ENCODE measurements at regions not wholly inside any gene's neighbourhood (a gene's known extent, or its start where the extent isn't known, plus 50 kb on each side); places are given as distances from the start of the nearest gene placed in this dataset.
"Not testable (repeated sequence)": the region's sequence is repeated elsewhere in the genome, so short reads cannot be mapped to it uniquely, and the experiment has no call there.

DNA sequence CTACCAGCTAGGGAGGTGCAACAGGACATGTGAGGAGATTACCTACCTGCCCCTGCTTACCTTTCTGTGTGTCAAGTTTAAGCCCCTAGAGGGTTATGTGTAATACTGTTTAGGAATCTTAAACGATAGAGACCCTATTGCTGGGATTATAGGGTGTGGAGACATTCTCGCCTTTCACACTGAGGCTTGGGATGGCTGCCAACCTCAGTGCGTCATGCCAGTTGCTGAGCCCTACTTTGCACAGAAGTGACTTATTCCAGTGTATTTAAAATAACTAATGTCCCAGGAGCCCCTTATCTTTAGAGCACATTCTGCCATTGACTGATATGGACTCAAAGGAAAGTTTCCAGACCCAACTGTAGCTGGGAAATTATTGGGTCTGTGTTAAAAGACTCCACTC is 76.6 kb upstream of the XPA start:
- peak; percentile 3 for DNase-seq

DNA sequence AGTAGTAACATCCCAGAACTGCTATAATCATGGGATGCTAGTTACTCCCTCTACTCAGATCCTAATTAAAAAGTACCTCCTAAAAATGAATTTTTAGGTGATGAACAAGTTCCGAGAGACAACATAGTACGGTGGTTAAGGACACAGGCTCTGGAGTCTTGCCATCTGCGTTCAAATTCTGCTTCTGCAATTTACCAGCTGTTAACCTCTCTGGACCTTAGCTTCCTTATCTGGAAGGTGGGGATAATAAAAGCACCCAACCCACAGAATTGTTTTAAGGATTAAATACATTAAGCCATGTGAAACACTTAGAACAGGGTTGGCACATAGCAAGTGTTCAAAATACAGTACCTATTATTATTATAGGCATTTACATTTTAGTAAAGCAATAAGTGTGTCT is 77.5 kb upstream of the XPA start:
- no peak for DNase-seq

DNA sequence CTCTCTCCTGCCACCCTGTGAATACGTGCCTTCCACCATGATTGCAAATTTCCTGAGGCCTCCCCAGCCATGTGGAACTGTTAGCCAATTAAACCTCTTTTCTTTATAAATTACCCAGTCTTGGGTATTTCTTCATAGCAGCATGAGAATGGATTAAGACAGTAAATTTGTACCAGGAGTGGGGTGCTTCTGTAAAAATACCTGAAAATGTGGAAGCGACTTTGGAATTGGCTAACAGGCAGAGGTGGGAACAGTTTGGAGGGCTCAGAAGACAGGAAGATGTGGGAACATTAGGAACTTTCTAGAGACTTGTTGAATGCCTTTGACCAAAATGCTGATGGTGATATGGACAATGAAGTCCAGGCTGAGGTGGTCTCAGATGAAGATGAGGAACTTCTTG is 74.3 kb upstream of the FOXE1 start:
- not testable (repeated sequence) for DNase-seq

DNA sequence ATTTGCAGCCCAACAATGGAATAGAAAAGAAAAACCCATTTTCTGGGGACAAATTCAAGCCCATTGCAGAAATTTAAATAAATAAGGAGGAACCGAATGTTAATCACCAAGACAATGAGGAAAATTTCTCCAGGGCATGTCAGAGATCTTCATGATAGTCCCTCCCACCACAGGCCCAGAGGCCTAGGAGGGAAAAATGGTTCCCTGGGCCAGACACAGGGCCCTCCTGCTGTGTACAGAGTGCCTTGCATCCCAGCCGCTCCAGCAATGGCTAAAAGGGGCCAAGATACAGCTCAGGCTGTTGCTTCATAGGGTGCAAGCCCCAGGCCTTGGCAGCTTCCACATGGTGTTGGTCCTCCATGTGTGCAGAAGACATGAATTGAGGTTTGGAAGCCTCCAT is 73.4 kb upstream of the FOXE1 start:
- DNase-seq = no peak

DNA sequence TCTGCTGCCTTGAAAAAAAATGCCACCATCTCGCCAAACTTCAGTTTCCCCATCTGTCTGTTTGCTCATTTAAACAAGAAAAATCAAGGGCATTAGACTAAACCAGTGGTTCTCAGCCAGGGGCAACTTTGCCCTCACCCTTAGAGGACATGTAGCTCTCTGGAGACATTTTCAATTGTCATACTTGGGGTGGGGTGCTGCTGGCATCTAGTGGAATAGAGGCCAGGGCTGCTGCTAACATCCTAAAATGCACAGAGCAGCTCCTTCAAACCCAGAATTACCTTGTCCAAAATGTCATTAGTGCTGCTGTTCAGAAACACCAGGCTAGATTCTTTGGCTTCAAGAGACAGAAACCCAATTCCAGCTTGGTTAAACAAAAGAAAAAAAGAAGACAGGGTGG is 71.1 kb upstream of the FOXE1 start:
- no peak for DNase-seq

DNA sequence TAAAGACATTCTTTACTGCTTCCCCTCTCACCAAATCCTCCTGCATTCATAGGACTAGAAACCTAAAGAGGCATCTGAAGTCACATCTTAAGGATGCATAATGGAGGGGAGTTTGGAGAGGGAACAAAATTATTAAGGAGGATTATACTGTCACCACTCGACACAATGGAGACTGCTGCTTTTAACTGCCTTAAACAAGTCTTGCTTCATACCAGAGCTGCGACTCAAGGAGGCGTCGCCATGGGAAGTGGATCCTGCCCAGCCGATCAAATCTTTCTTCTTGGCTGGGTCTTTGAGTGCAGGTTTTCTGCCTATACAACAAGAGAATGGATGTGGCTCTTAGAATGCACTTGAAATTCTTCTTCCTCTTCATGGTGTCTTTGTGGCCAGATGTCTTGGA is 66.7 kb upstream of the FOXE1 start:
- DNase-seq = no peak

DNA sequence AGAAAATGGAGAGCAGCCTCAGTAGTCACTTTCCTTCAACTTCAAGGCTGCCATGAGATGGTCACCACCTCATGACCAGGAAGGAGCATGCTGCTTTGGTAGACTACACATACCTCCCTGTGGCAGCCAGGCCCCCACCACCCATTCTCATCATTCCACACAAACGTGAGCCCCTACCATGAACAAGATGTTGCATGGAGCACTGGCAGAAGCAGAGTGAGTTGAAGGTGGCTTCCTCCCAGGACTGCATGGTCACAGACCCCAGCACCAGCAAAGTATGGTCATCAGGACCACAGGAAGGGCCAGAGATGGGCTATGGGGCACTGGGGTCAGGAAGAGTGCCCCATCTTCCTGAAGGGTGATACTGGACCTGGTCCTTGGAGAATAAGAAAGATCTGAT is 65.5 kb upstream of the FOXE1 start:
- no peak for DNase-seq

DNA sequence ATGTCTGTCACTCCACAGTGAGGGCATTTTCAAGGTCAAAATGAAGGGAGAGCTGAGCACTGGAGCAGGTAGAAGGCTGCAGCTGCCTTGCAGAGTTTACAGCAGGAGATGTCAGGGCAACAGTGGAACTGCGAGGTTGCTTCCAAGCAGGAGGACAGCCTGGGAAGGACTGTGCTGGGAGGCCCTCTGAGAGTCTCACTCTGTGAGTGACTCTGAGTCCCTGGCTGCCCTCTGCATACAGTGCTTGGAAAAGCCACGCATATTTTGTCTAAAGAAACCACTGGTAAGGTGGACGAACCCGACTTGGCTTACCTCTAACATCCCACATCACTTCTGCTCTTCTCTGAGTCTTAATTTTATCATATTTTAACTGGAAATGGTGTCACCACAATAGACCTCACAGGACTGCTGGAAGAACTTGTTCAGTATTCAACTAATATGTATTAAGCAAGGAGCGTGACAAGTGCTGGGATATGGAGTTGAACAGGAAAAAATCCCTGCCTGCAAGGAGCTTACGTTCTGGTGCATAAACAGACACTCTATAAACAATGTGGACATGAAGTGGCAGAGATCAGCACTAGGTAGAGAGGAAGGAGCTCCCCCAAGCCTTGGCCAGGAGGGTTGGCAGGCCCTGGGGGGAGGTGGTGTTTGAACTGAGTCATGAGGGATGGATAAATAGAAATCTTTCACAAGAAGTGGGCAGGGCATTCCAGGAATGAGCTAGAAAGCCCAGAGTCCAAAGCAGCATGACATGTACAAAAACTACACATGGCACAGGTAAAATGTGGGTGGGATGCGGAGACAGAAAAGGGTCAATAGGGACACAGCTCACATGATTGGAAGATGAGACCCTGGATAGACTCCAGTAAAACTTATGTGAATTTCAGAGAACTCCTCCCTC is 64.0 kb upstream of the FOXE1 start:
- DNase-seq = no peak

DNA sequence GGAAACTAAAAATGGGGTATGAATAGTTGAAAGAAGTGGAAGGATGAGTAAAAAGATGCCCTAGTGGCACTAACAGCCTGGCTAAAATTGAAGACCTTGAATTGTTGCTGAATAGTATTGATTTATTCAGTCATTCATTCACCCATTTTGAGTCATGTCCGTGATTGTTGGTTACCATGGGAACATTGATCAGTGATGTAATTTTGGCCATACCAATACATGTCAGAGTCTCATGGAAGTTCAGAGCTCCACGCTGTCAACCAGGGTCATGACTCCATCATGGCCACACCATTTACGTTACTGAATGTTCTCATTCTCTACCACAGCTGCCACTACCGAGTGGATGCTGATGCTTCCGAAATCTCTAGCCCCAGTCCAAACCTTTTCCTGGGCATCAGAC is 62.5 kb upstream of the FOXE1 start:
- no peak for DNase-seq

DNA sequence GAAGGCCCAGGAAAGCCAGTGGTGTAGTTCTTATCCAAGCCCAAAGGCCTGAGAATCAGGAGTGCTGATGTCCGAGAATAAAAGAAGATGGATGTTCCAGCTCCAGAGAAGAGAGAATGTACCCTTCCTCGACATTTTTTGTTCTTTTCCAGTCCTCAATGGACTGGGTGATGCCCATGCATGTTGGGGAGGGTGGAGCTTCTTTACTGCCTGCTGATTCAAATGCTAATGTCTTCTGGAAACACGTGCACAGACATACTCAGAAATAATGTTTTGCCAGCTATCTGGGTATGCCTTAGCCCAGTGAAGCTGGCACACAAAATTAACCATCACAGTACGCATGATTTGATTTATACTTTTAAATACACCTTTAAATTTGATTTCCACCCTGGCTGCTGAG is 61.5 kb upstream of the FOXE1 start:
- DNase-seq = no peak

DNA sequence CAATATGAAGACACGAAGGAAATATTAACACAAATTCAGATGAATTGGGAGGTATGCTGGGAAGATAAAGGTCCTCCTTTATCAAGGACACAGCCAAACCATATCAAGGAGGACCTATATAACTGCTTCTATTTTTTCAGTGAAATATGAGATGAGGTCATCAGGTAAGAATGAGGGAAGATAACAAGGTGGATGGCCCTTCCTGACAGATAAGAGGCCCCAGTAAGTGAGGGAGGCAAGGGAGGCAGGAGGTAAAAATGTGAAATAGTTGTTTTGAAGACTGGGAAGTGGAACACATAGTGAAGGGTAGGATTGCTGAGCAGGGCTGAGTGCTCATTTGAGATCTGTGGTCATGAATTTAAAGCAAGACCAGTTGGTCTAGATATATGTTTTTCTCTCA is 60.0 kb upstream of the FOXE1 start:
- DNase-seq = no peak

DNA sequence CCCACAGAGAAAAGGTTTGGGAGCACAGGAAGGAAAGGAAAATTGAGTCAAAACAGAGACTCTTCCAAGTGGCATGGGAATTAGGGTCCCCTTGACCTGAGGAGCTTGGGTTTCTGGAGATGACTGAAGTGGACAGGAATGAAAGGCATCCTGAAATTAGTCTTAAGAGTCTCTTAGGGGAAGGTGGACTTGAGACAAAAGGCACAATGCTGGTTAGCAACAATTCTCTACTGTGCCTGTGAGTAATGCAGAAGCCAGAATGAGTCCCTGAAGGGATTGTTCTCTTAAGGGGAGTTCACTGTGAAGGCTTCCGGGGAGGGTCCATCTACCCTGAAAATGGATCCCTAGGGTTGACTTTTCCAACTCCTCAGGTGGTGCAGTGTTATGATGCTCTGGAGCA is 58.4 kb upstream of the FOXE1 start:
- no peak for DNase-seq

DNA sequence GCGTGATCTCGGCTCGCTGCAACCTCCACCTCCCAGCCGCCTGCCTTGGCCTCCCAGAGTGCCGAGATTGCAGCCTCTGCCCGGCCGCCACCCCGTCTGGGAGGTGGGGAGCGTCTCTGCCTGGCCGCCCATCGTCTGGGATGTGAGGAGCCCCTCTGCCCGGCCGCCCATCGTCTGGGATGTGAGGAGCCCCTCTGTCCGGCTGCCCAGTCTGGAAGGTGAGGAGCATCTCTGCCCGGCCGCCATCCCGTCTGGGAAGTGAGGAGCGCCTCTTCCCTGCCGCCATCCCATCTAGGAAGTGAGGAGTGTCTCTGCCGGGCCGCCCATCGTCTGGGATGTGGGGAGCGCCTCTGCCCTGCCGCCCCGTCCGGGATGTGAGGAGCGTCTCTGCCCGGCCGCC is 56.9 kb upstream of the FOXE1 start:
- not testable (repeated sequence) for DNase-seq

DNA sequence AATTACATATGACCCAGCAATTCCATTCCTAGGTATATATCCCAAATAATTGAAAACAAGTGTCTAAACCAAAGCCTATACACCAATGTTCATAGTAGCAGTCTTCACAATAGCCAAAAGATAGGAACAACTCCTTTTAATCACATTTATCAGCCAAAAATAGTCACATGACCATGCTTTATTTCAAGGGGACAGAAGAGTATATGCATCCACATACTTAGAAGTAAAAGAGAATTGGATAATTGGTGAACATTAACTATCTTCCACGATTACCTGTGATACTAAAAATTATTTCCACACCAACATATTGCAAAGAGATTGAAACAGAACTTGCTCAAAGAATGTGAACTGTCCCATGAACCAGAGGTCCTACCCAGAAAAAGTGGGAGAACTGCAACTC is 51.8 kb upstream of the FOXE1 start:
- DNase-seq = no peak

DNA sequence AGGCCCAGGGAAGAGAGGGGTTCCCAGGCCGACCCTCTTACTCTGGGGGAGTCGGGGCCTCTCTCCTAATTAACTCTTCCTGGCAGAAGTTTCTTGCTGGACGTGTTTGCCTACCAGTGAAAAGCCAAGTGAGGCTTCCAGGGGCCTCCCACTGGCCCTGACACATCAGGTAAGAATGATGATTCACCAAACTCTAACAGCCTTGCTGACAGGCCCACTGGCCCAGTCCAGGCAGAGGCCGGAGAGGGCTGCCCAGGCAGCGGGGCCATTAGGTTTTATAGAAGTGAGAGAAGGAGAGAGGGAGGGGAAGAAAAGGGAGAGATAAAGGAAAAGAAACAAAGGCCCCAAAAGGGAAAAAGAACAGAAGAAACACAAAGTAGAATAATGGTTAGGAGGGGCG is 50.8 kb upstream of the FOXE1 start:
- no peak for DNase-seq

DNA sequence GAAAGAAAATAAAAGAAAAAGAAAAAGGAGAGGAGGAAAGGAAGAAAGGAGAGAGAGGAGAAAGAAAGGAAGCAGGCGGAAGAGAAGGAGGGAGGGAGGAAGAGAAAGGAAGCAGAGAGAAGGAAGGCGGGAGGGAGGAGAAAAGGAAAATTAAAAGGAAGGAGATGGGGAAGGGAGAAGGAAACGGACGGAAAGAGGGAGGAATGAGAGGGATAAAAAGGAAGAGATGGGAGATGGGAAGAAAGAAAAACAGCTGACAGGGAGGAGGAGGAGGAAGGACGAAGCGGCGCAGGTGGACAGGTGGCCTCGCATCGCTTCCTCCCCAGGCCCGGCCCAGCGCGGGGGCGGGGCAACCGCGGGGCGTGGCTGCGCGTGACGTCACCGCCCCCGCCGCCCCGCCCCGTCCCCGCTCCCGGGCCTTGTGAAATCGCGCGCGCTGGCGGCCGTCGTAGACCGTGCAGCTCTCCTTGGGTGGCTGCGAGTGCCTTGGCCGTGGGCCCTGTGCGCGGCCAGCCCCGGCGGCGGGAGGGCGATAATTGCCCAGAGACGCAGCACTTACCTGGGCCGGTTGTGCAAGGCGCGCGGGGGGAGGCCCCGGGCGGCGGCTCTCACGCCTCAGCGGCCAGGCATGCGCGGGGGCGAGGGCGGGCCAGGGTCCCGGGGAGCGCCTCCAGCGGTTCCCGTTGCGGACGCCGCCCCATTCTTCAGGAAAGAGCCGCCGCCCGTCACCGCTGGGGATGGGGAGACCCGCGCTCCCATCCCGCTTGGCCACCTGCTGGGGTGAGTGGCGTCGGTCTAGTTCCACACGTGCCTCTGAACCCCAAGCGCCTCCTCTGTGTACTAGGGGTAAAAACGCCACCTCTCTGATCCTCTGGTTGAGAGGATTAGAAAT is 49.6 kb upstream of the FOXE1 start:
- peak; percentile 55 for DNase-seq

Measured in dermis blood vessel endothelial cell (primary cell).